ENCODE measurements at regions not wholly inside any gene's neighbourhood (a gene's known extent, or its start where the extent isn't known, plus 50 kb on each side); places are given as distances from the start of the nearest gene placed in this dataset.
"Not testable (repeated sequence)": the region's sequence is repeated elsewhere in the genome, so short reads cannot be mapped to it uniquely, and the experiment has no call there.

DNA sequence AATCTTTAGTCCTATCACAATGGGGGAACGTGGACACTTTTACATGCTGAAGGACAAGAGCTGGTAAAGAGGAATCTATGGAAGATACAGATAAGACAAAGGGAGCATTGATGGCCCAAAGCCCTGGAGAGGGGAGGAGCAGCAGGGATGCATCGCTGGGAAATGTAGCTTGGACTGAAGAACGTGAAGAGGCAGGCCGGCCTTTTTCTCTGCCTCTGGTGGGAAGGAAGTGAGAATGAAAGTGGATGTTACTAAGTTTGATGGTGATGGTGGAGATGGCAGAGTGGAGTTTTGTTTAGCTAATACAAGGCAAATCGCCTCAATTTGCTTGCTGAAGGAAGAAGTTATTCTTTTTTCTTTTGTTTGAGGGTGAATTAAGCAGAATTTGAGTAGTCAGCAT is 124.6 kb upstream of the TAF11L2 start:
- no peaks in the 10 kb centered on the region for H3K9me3 ChIP-seq
- intact Hi-C loops (cut with DNase I) = no loop called here
- no peak overlapping the region for H3K27ac ChIP-seq
- FAIRE-seq = no peak
- ATAC-seq = no peak
- no peak overlapping the region for H3K4me3 ChIP-seq
- DNase-seq = no peak
- H3K27me3 ChIP-seq = no peaks in the 10 kb centered on the region
- 39 to 48% methylated on average over 5 of the region's 5 CpGs for whole genome bisulfite sequencing, 2 donors
- TF ChIP-seq, protein P1, sequence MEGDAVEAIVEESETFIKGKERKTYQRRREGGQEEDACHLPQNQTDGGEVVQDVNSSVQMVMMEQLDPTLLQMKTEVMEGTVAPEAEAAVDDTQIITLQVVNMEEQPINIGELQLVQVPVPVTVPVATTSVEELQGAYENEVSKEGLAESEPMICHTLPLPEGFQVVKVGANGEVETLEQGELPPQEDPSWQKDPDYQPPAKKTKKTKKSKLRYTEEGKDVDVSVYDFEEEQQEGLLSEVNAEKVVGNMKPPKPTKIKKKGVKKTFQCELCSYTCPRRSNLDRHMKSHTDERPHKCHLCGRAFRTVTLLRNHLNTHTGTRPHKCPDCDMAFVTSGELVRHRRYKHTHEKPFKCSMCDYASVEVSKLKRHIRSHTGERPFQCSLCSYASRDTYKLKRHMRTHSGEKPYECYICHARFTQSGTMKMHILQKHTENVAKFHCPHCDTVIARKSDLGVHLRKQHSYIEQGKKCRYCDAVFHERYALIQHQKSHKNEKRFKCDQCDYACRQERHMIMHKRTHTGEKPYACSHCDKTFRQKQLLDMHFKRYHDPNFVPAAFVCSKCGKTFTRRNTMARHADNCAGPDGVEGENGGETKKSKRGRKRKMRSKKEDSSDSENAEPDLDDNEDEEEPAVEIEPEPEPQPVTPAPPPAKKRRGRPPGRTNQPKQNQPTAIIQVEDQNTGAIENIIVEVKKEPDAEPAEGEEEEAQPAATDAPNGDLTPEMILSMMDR (IDR thresholded peaks at IDR 0.05) = no peak
- H3K4me1 ChIP-seq = no peaks in the 10 kb centered on the region
- no peaks in the 10 kb centered on the region for H3K36me3 ChIP-seq

DNA sequence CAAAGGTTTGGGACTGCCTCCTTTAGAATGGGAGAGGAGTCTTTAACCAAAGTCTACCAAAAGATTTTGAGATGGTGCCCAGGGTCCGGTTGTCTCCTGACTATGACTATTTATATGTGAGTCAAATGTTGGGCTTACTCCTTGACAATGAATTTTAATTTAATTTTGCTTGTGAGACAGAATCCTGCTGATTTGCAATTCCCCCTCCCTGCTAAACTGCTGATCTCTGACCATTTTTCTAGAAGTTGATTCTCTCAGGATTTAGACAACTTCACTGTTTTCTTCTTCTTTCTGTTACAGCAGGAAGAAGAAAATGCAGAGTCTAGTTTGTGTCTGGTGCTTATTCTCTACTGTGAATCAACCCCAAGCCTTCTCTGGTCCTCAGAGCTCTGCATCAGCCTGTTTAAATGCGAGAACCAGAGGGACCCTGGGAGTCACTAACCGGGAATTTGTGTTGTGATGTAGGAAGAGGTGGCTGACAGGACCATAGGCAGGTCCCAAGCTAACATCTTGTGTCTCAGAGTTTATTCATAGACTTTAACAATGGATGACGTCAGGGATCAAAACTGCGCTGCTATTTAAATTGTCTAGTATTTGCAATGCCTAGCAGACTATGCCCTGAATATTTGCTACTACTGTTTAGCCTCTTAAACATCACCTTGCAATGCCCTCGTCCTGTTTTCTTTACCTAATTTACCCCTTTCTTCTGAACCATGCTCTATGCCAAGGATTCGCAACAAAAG is 124.0 kb upstream of the TAF11L2 start:
- FAIRE-seq = no peak
- Histone ChIP-seq H3K36me3 (no peaks in the 10 kb centered on the region), H3K27ac (no peak overlapping the region), H3K9me3 (no peaks in the 10 kb centered on the region), H3K27me3 (no peaks in the 10 kb centered on the region), H3K4me1 (no peaks in the 10 kb centered on the region), H3K4me3 (no peak overlapping the region)
- TF ChIP-seq, protein P1 (IDR thresholded peaks at IDR 0.05) = no peak
- 52 to 54% methylated on average over 7 of the region's 7 CpGs for WGBS, 2 donors
- ATAC-seq = no peak
- no peak for DNase-seq
- intact Hi-C loops (cut with DNase I) = no loop called here

DNA sequence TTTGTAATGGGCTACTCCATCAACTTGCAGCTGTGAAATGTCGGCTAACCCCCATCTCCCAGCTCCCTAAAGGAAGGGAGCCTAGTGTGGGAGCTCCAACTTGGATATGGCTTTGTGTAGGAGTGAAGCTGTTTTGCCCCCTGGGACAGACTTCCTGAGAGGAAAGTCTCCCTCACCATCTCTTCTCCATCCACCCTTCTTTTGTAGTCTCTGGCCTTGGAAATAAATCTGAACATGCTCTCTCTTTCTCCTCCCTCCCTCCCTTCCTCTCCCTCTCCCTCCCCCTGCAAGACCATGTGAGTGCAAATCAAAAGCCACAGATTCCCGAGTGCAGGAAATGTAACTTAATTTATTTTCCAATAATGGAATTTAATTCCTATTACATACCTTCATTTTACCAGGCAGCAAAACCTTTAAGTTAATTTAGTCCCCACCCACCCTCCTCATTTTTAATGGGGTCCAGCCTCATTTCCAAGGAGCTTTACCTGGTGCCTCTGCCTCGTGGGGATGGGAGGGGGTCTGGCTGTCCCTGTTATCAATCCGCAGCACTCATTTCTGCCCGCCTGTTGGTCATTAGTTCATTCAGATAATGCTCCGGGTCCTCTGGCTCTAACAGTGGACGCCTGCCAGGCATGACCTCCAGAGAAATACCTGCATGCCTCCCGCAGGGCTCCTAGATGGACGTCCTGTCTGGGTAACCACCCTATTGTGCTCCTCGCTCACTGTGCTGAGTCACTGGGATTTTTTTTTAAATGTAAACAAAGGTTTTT is 122.9 kb upstream of the TAF11L2 start:
- DNase-seq (no peak), ATAC-seq (peak in 3 of 4 donors; percentile 36 to 81 (median 56)), FAIRE-seq (no peak)
- Histone ChIP-seq H3K9me3 (no peaks in the 10 kb centered on the region), H3K4me3 (no peak overlapping the region), H3K36me3 (no peaks in the 10 kb centered on the region), H3K4me1 (no peaks in the 10 kb centered on the region), H3K27me3 (no peaks in the 10 kb centered on the region), H3K27ac (no peak overlapping the region)
- WGBS, 2 donors = 14 to 15% methylated on average over 10 of the region's 10 CpGs
- TF ChIP-seq, protein P1 (IDR thresholded peaks at IDR 0.05) = no peak
- intact Hi-C loops (cut with DNase I) = no loop called here

DNA sequence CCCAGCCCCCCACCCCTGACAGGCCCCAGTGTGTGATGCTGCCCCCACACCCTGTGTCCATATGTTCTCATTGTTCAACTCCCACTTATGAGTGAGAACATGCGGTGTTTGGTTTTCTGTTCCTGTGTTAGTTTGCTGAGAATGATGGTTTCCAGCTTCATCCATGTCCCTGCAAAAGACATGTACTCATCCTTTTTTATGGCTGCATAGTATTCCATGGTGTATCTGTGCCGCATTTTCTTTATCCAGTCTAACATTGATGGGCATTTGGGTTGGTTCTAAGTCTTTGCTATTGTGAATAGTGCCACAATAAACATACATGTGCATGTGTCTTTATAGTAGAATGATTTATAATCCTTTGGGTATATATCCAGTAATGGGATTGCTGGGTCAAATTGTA is 122.1 kb upstream of the TAF11L2 start:
- H3K36me3 ChIP-seq; H3K27me3 ChIP-seq; H3K4me1 ChIP-seq; H3K27ac ChIP-seq; intact Hi-C loops (cut with DNase I); DNase-seq; FAIRE-seq; H3K4me3 ChIP-seq; H3K9me3 ChIP-seq; ATAC-seq: not testable (repeated sequence)
- WGBS, 2 donors = 84 to 91% methylated on average over 2 of the region's 2 CpGs

DNA sequence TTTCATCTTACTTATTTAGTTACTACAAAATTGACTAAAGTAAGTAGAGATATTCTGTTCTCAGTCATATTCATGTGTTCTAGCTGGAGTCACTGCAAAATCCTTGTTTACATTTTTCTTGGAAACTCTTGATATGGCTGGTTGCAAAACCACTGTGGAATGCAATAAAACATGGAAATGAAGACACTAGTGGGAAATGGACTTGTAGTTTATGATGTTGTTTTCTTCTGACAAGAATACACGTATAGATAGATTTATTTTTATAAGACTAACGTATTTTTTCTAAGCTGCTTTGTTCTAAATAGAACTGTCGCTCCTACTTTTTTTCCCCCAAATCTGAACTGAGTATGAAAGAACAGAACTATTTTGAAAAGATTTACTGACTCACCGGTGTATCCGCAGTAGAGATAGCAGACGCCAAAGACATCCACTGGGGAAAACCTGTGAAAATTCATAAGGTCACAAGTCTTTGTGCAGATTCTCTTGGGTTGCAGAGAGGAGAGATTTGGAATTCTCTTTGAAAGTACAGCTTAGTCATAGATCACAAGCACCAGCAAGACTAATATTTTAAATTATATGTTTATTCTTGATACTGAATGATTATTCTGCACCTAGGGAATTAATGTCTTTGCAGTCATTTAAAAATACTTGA is 119.6 kb upstream of the TAF11L2 start:
- 63 to 76% methylated on average over 6 of the region's 6 CpGs for WGBS, 2 donors
- TF ChIP-seq, protein P1 (IDR thresholded peaks at IDR 0.05) = no peak
- ATAC-seq (peak in 1 of 4 donors; percentile 32), FAIRE-seq (no peak), DNase-seq (no peak)
- Histone ChIP-seq H3K4me1 (no peaks in the 10 kb centered on the region), H3K9me3 (no peaks in the 10 kb centered on the region), H3K36me3 (no peaks in the 10 kb centered on the region), H3K27ac (no peak overlapping the region), H3K4me3 (no peak overlapping the region), H3K27me3 (no peaks in the 10 kb centered on the region)
- intact Hi-C loops (cut with DNase I) = no loop called here

Data from pancreas (tissue), 10 donors.